SJCRH30 (cell line): ENCODE measurements at regions not wholly inside any gene's neighbourhood (a gene's known extent, or its start where the extent isn't known, plus 50 kb on each side); places are given as distances from the start of the nearest gene placed in this dataset.
A peak's percentile ranks its signal among the peaks of the same experiment; 100 is the strongest.

Experiments used
- DNase-seq, 2 experiments: peaks; one replicate each; pipeline ENCODE4 v3.0.0-alpha.2; 2015 to 2020
- H3K27ac ChIP-seq: fragments of 250-450 bp; sonication (Bioruptor Pico); 2 replicates; pipeline ENCODE4 v1.5.1; 2020; ENCODE audit warnings: mild to moderate bottlenecking, moderate library complexity
- H3K27me3 ChIP-seq: fragments of 250-450 bp; sonication (Bioruptor Pico); 2 replicates; pipeline ENCODE4 v1.5.1; 2020; ENCODE audit warnings: mild to moderate bottlenecking, moderate library complexity
- H3K36me3 ChIP-seq: fragments of 250-450 bp; sonication (Bioruptor Pico); 2 replicates; pipeline ENCODE4 v1.5.1; 2020; ENCODE audit warnings: mild to moderate bottlenecking, moderate library complexity
- H3K4me1 ChIP-seq: fragments of 250-450 bp; sonication (Bioruptor Pico); 2 replicates; pipeline ENCODE4 v1.5.1; 2020; ENCODE audit warnings: mild to moderate bottlenecking, moderate library complexity
- H3K4me3 ChIP-seq: fragments of 250-450 bp; sonication (Bioruptor Pico); 2 replicates; pipeline ENCODE4 v1.5.1; 2020; ENCODE audit warnings: mild to moderate bottlenecking, moderate library complexity
- H3K9me3 ChIP-seq: fragments of 250-450 bp; sonication (Bioruptor Pico); replicated peaks from 2 replicates; pipeline ENCODE4 v1.5.1; 2020; ENCODE audit warnings: mild to moderate bottlenecking, moderate library complexity

DNA sequence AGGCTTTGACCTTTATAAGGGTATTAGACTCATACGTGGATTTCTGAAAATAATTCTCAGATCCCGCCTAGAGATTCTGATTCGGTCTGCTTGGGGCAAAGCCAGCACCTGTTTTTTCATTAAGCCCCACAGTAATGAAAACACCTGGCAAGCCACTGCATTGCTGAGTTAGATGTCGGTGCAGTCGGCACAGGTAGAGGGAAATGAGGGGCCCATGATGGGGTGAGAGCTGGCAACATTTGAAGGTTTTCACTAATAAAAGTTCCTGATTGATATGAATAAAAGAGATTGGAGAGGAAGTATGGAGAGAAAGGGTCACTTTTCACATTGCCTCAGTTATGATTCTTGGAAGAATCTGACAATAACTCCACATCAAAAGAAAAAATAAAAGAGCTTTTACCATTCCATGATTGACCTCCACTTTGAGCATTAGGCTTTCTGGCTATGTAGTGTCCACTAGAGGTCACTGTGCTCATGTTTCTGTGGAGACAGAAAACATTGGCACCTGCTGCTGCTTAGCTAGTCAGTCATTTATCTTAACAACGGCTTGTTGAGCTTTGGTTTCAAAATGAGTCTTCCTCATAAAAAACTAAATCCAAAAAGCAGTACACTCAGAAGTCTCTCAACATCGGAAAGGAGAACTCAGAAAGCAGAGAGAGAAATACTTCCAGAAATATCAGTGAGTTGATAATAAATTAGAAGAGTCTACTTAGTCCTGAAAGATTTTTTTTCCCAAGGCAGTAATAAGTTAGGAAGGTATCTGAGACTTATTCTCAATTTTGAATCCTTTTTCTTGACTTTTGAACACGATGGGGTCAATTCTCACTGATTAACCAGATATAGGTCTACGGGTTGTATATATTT lies 53.3 kb upstream of the KLHL31 start:
- Histone ChIP-seq H3K9me3 (no peaks in the 10 kb centered on the region), H3K27me3 (no peaks in the 10 kb centered on the region), H3K36me3 (no peaks in the 10 kb centered on the region), H3K27ac (no peak overlapping the region), H3K4me3 (no peak overlapping the region), H3K4me1 (no peaks in the 10 kb centered on the region)
- DNase-seq, result peak; percentile 27 to 75

DNA sequence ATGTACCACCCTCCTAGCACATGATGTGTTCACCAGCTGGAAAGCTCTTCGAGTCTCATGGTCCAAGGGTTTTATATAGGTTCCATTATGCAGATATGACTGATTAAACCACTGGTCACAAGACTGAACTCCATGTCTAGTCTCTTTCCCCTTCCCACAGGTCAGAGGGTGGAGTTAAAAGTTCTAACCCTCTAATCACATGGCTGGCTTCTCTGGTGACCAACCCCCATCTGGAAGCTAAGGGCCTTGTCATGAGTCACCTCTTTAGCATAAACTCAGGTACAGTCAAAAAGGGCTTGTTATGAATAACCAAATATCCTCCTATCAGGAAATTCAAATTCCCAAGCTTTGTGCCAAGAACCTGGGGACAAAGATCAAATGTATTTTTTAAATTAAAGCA lies 52.0 kb upstream of the KLHL31 start:
- H3K9me3 ChIP-seq, result no peaks in the 10 kb centered on the region
- no peak overlapping the region for H3K27ac ChIP-seq
- no peaks in the 10 kb centered on the region for H3K27me3 ChIP-seq
- no peaks in the 10 kb centered on the region for H3K36me3 ChIP-seq
- no peak for DNase-seq
- no peaks in the 10 kb centered on the region for H3K4me1 ChIP-seq
- no peak overlapping the region for H3K4me3 ChIP-seq

DNA sequence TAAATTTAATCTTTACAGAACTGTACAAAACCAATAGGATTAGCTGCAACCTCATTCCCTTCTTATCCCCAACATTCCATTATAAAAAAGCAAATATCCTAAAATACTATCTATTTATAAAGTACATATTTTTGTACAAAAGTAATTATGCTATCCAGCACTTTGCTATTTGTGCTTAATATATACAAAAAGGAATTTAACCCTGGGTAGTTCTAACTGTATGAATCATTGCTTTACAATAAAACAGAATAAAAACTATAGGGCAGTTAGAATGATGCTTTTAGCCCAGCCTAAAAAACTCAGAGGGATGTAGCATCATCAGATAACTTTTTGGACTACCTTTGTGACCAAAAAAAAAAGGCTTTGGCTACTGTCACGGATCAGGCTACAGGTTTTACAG lies 49.9 kb upstream of the KLHL31 start:
- no peaks in the 10 kb centered on the region for H3K27me3 ChIP-seq
- no peak overlapping the region for H3K27ac ChIP-seq
- no peaks in the 10 kb centered on the region for H3K9me3 ChIP-seq
- DNase-seq, result no peak
- H3K4me3 ChIP-seq, result no peak overlapping the region
- H3K4me1 ChIP-seq, result no peaks in the 10 kb centered on the region
- no peaks in the 10 kb centered on the region for H3K36me3 ChIP-seq
